GM12892 (cell line): ENCODE measurements at regions not wholly inside any gene's neighbourhood (a gene's known extent, or its start where the extent isn't known, plus 50 kb on each side); places are given as distances from the start of the nearest gene placed in this dataset.

ENCODE experiments used
- POLR2AphosphoS5 ChIP-seq: IDR thresholded peaks from 2 replicates; pipeline ENCODE4 v1.6.1; 2011; ENCODE audit warnings: low read depth, low read length, control low read depth
- TAF1 ChIP-seq: IDR thresholded peaks from 2 replicates; pipeline ENCODE4 v1.6.1; 2011; ENCODE audit warnings: low read depth, mild to moderate bottlenecking, control low read depth, low read length, borderline replicate concordance

GRCh38 chr21:38147391-38147790 is 109.4 kb upstream of the KCNJ15 start:
- no peak for TF ChIP-seq POLR2AphosphoS5
- no peak for TF ChIP-seq TAF1
